ENCODE measurements at regions not wholly inside any gene's neighbourhood (a gene's known extent, or its start where the extent isn't known, plus 50 kb on each side); places are given as distances from the start of the nearest gene placed in this dataset.

- no peak for DNase-seq (ENCODE audit: low read depth, low spot score)
- no peak for FAIRE-seq
- CTCF ChIA-PET = interaction anchor here (0.8 to 1.3 kb wide), 3 partner anchors 12 to 58 kb away, joined by 3 read pairs; no protein-coding TSS in a partner anchor
- dilution Hi-C loops (cut with MboI; ENCODE audit: extremely low pct_ligation_motif_present, low sequenced_read_pairs) = no loop called here
- H3K4me1 ChIP-seq (ENCODE audit: control insufficient read depth, extremely low read depth, insufficient read depth, low read length) = no peaks in the 10 kb centered on the region
- POLR2A ChIA-PET = interaction anchor here (0.7 kb wide), 1 partner anchor 11 kb away, joined by 9 read pairs; no protein-coding TSS in a partner anchor
- H2AFZ ChIP-seq (ENCODE audit: low read depth, low read length) = no peak overlapping the region
- no peaks in the 10 kb centered on the region for H4K20me1 ChIP-seq (replicated peaks; ENCODE audit: control insufficient read depth, extremely low read depth, insufficient read depth, low read length)
- H3K27me3 ChIP-seq (ENCODE audit: control insufficient read depth in 2 of 2, insufficient read depth in 2 of 2, low read length in 2 of 2) = peaks cover 4 to 6% of the 10 kb centered on the region in 2 experiments
- H3K4me3 ChIP-seq (replicated peaks in 1 of 3; ENCODE audit: insufficient read depth in 1 of 3, low read depth in 1 of 3, low read length in 3 of 3) = no peak overlapping the region
- intact Hi-C loops (cut with micrococcal nuclease) = no loop called here
- no peak overlapping the region for H3K9ac ChIP-seq (replicated peaks; ENCODE audit: extremely low read depth, insufficient read depth, low read length)
- H3K9me3 ChIP-seq (replicated peaks; ENCODE audit: control insufficient read depth, insufficient read depth, low read length) = no peaks in the 10 kb centered on the region
- no TSS peak for BruUV-seq (replicated peaks)
- H3K36me3 ChIP-seq (ENCODE audit: control insufficient read depth in 2 of 2, extremely low read depth in 1 of 2, insufficient read depth in 2 of 2, low read length in 2 of 2) = no peaks in the 10 kb centered on the region
- H3K4me2 ChIP-seq (ENCODE audit: insufficient read depth, low read length) = no peak overlapping the region
- TF ChIP-seq JUN (IDR thresholded peaks at IDR 0.05; ENCODE audit: borderline replicate concordance, insufficient read depth, insufficient read length, low read depth) (no peak), CTCF (IDR thresholded peaks at IDR 0.05; ENCODE audit: extremely low read depth in 1 of 2, insufficient read depth in 1 of 2, low read depth in 1 of 2, low read length in 2 of 2) (no peak), GATA2 (IDR thresholded peaks at IDR 0.05; ENCODE audit: insufficient read depth, insufficient read length, low read depth, low read length) (no peak), EZH2 (IDR thresholded peaks at IDR 0.05; ENCODE audit: borderline replicate concordance, low read depth, low read length, severe bottlenecking) (no peak), MYC (IDR thresholded peaks at IDR 0.05; ENCODE audit: low read depth, low read length) (no peak), FOS (IDR thresholded peaks at IDR 0.05; ENCODE audit: borderline replicate concordance, insufficient read depth, low read length) (no peak), POLR2A (IDR thresholded peaks at IDR 0.05; ENCODE audit: low read depth, low read length) (no peak)
- TF ChIP-seq, protein P1, sequence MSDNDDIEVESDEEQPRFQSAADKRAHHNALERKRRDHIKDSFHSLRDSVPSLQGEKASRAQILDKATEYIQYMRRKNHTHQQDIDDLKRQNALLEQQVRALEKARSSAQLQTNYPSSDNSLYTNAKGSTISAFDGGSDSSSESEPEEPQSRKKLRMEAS (IDR thresholded peaks at IDR 0.05; ENCODE audit: insufficient read depth, insufficient read length) = no peak
- no peaks in the 10 kb centered on the region for H3K79me2 ChIP-seq (ENCODE audit: control insufficient read depth, insufficient read depth, low read length)
- no peaks in the 10 kb centered on the region for H3K9me1 ChIP-seq (replicated peaks; ENCODE audit: control insufficient read depth, extremely low read depth, insufficient read depth, low read length)
- H3K27ac ChIP-seq (ENCODE audit: insufficient read depth, low read depth, low read length) = no peak overlapping the region
These were observed 80.8 kb downstream of the LLPH start for GRCh38 chr12:66049538-66050282.
